Neural progenitor cell (in vitro differentiated cells): ENCODE measurements at regions not wholly inside any gene's neighbourhood (a gene's known extent, or its start where the extent isn't known, plus 50 kb on each side); places are given as distances from the start of the nearest gene placed in this dataset.

Experiments used
- DNase-seq: peaks from one replicate; pipeline ENCODE4 v3.0.0-alpha.2; 2016; ENCODE audit warnings: low spot score
- H2AFZ ChIP-seq: fragments of 200-600 bp; sonication (generic); replicated peaks from 2 replicates; pipeline ENCODE4 v1.6.1; 2016; ENCODE audit warnings: antibody characterized with exemption
- H3F3A ChIP-seq: fragments of 200-600 bp; sonication (generic); 2 replicates; pipeline ENCODE4 v1.6.1; 2016; ENCODE audit warnings: antibody characterized with exemption, low read depth
- H3K27ac ChIP-seq: fragments of 200-600 bp; sonication (generic); 2 replicates; pipeline ENCODE4 v1.5.1; 2016; ENCODE audit warnings: mild to moderate bottlenecking
- H3K27me3 ChIP-seq: fragments of 200-600 bp; sonication (generic); 2 replicates; pipeline ENCODE4 v1.6.1; 2016; ENCODE audit warnings: mild to moderate bottlenecking, moderate library complexity
- H3K36me3 ChIP-seq: fragments of 200-600 bp; sonication (generic); 2 replicates; pipeline ENCODE4 v1.5.1; 2016
- H3K4me1 ChIP-seq: fragments of 200-600 bp; sonication (generic); 2 replicates; pipeline ENCODE4 v1.6.1; 2016; ENCODE audit warnings: mixed run types
- H3K4me2 ChIP-seq: fragments of 200-600 bp; sonication (generic); 2 replicates; pipeline ENCODE4 v1.6.1; 2016
- H3K4me3 ChIP-seq: fragments of 200-600 bp; sonication (generic); 2 replicates; pipeline ENCODE4 v1.5.1; 2016
- H3K79me2 ChIP-seq: fragments of 200-600 bp; sonication (generic); 2 replicates; pipeline ENCODE4 v1.6.1; 2016; ENCODE audit warnings: low read depth
- H3K9ac ChIP-seq: fragments of 200-600 bp; sonication (generic); 2 replicates; pipeline ENCODE4 v1.6.1; 2016
- H3K9me3 ChIP-seq: fragments of 200-600 bp; sonication (generic); 2 replicates; pipeline ENCODE4 v1.5.1; 2016; ENCODE audit warnings: low read depth
- H4K20me1 ChIP-seq: fragments of 200-600 bp; sonication (generic); 2 replicates; pipeline ENCODE4 v1.6.1; 2016; ENCODE audit warnings: low read depth
- H3K27ac Mint-ChIP-seq: 3 replicates; pipeline ENCODE4 v1.8.0; 2021; ENCODE audit warnings: mixed read lengths
- H3K27me3 Mint-ChIP-seq: 2 replicates; pipeline ENCODE4 v1.8.0; 2022; ENCODE audit warnings: low read depth, mild to moderate bottlenecking, inconsistent platforms, moderate library complexity, mixed read lengths; ENCODE audit not compliant: insufficient read depth
- H3K36me3 Mint-ChIP-seq: 3 replicates; pipeline ENCODE4 v1.8.0; 2021; ENCODE audit warnings: mixed read lengths
- H3K4me1 Mint-ChIP-seq: 3 replicates; pipeline ENCODE4 v1.8.0; 2021; ENCODE audit warnings: mixed read lengths
- H3K4me3 Mint-ChIP-seq: 3 replicates; pipeline ENCODE4 v1.8.0; 2021; ENCODE audit warnings: mild to moderate bottlenecking, moderate library complexity, mixed read lengths
- H3K9me3 Mint-ChIP-seq: 3 replicates; pipeline ENCODE4 v1.8.0; 2020; ENCODE audit warnings: mixed read lengths
- CTCF ChIP-seq: fragments of 200-600 bp; sonication (generic); IDR thresholded peaks from 2 replicates; pipeline ENCODE4 v1.5.1; 2017; ENCODE audit warnings: antibody characterized with exemption, mild to moderate bottlenecking
- EZH2 ChIP-seq: fragments of 200-600 bp; sonication (generic); IDR thresholded peaks from 2 replicates; pipeline ENCODE4 v1.6.1; 2017; ENCODE audit warnings: antibody characterized with exemption, mild to moderate bottlenecking, moderate library complexity
- EZH2phosphoT487 ChIP-seq: fragments of 200-600 bp; sonication (generic); IDR thresholded peaks from 2 replicates; pipeline ENCODE4 v1.6.1; 2017; ENCODE audit warnings: antibody characterized with exemption

GRCh38 chr15:59817053-59817452 lies 127.9 kb upstream of the BNIP2 start:
- peaks cover 26% of the 10 kb centered on the region for H3K4me1 Mint-ChIP-seq
- no peak for DNase-seq
- no peaks in the 10 kb centered on the region for H3K27me3 ChIP-seq
- no peak overlapping the region for H3K4me3 ChIP-seq
- H3K27ac ChIP-seq: no peak overlapping the region
- H3K9ac ChIP-seq: no peak overlapping the region
- H3F3A ChIP-seq: no peaks in the 10 kb centered on the region
- no peak overlapping the region for H3K27ac Mint-ChIP-seq
- H2AFZ ChIP-seq: peak overlapping the region; percentile 27
- H3K36me3 Mint-ChIP-seq: no peaks in the 10 kb centered on the region
- H3K4me3 Mint-ChIP-seq: no peak overlapping the region
- no peaks in the 10 kb centered on the region for H4K20me1 ChIP-seq
- TF ChIP-seq EZH2phosphoT487: no peak
- TF ChIP-seq CTCF: no peak
- no peak for TF ChIP-seq EZH2
- H3K27me3 Mint-ChIP-seq: peaks cover 2% of the 10 kb centered on the region
- no peaks in the 10 kb centered on the region for H3K79me2 ChIP-seq
- H3K4me1 ChIP-seq: peaks cover 20% of the 10 kb centered on the region
- H3K4me2 ChIP-seq: no peak overlapping the region
- no peaks in the 10 kb centered on the region for H3K9me3 Mint-ChIP-seq
- H3K9me3 ChIP-seq: no peaks in the 10 kb centered on the region
- H3K36me3 ChIP-seq: no peaks in the 10 kb centered on the region

DNA sequence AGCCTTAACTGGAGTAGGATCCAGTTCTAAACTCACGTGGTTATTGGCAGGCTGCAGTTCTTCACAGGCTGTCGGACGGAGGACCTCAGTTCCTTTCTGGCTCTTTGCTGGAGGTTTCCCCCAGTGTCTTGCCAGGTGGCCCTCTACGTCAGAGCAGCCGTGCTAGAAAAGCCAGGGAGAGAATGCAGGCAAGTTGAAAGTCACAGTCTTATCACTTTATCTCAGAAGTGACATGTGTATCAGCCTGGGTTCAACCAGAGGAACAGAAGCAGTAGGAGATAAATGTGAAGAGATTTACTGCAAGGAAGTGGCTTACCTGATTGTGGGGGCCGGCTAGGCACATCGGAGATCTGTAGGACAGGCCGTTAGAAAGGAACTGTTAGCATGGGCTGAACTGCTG lies 125.3 kb upstream of the BNIP2 start:
- H3K9ac ChIP-seq: no peak overlapping the region
- H3K4me1 ChIP-seq: peaks cover 24% of the 10 kb centered on the region
- no peaks in the 10 kb centered on the region for H3K9me3 ChIP-seq
- H3K4me3 Mint-ChIP-seq: no peak overlapping the region
- H3K27ac ChIP-seq: no peak overlapping the region
- no peak overlapping the region for H3K27ac Mint-ChIP-seq
- H3K79me2 ChIP-seq: no peaks in the 10 kb centered on the region
- H3F3A ChIP-seq: no peaks in the 10 kb centered on the region
- no peaks in the 10 kb centered on the region for H3K36me3 Mint-ChIP-seq
- H3K9me3 Mint-ChIP-seq: no peaks in the 10 kb centered on the region
- H3K4me1 Mint-ChIP-seq: peaks cover 29% of the 10 kb centered on the region
- no peak overlapping the region for H3K4me3 ChIP-seq
- H2AFZ ChIP-seq: no peak overlapping the region
- no peak overlapping the region for H3K4me2 ChIP-seq
- no peaks in the 10 kb centered on the region for H3K27me3 ChIP-seq
- H4K20me1 ChIP-seq: no peaks in the 10 kb centered on the region
- H3K27me3 Mint-ChIP-seq: peaks cover 2% of the 10 kb centered on the region
- DNase-seq: no peak
- H3K36me3 ChIP-seq: no peaks in the 10 kb centered on the region
- TF ChIP-seq CTCF (no peak), EZH2phosphoT487 (no peak), EZH2 (no peak)

DNA sequence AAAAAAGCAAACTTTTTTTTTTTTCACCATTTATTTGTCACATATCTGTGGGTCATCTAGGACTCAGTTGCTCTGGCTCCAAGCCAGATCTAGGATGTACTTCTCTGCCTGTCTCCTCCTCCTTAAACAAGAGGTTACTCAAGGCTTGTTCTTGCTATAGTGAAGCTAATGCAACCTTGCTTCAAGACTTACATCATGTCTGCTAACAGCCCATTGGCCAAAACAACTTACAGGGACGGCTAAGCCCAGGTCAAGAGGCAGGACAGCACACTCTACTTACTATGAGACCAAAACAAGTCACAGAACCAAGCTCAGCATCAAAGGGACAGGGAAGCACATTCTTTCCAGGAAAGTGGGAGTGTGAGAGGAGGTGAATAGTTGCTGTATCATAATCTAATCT lies 123.8 kb upstream of the BNIP2 start:
- peaks cover 21% of the 10 kb centered on the region for H3K4me1 Mint-ChIP-seq
- no peaks in the 10 kb centered on the region for H3K79me2 ChIP-seq

More for the DNA sequence above, 123.8 kb upstream of the BNIP2 start:
- Histone ChIP-seq H3K4me3 (no peak overlapping the region), H3F3A (no peaks in the 10 kb centered on the region), H3K9me3 (no peaks in the 10 kb centered on the region), H3K36me3 (no peaks in the 10 kb centered on the region), H3K4me1 (peaks cover 18% of the 10 kb centered on the region), H4K20me1 (no peaks in the 10 kb centered on the region), H2AFZ (no peak overlapping the region), H3K9ac (no peak overlapping the region), H3K27ac (no peak overlapping the region), H3K27me3 (no peaks in the 10 kb centered on the region), H3K4me2 (no peak overlapping the region)
- TF ChIP-seq EZH2phosphoT487: no peak
- TF ChIP-seq CTCF: no peak
- no peak for TF ChIP-seq EZH2
- H3K27ac Mint-ChIP-seq: no peak overlapping the region
- H3K9me3 Mint-ChIP-seq: peaks cover 2% of the 10 kb centered on the region
- no peaks in the 10 kb centered on the region for H3K36me3 Mint-ChIP-seq
- H3K27me3 Mint-ChIP-seq: peaks cover 2% of the 10 kb centered on the region
- DNase-seq: no peak
- H3K4me3 Mint-ChIP-seq: no peak overlapping the region
